ENCODE measurements at regions not wholly inside any gene's neighbourhood (a gene's known extent, or its start where the extent isn't known, plus 50 kb on each side); places are given as distances from the start of the nearest gene placed in this dataset.
A peak's percentile ranks its signal among the peaks of the same experiment; 100 is the strongest.
"Not testable (repeated sequence)": the region's sequence is repeated elsewhere in the genome, so short reads cannot be mapped to it uniquely, and the experiment has no call there.

DNA sequence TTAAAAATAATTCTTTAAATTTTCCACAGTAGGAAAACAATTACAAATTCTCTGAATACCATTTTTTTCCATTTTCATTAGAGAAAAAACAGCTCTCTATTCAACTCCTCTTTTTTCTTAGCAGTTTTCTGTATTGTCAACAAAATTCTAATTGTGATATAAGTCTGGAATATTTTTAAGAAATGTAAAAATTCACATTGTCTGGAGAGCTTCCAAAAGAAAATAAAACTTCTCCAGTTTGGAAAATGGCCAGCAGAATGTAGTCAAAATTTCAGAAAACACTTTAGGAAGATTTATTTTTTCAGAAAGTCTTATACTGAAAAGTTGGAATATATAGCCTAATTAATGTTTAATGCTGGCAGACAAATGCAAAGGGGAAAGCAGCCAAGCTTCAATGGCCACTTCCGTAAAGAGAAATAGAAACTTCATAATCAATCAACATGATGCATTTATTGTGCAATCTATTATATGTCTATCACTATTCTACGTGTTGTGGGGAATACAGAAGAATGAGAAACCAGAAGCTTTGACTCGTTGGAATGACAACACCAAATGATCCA, 733.2 kb upstream of the PKDCC start:
- DNase-seq (ENCODE audit: low spot score): no peak

DNA sequence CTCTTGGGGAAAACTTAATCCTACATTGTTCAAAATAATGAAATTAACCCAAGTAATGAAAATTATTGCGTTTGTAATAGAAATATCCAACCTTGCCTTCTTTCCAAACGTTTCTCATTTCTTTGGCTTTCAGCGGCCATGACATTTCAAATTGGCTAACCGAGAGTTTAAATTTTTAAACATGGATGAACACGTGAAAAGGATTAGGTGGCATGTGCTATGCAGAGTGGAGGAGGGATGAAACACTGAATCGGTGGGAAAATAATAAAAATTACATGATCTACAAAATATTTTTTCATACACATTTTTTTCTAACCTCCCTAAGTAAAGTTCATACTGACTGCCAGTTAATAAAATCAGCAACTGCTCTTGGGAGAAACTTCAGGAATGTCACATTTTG, 728.4 kb upstream of the PKDCC start:
- DNase-seq (ENCODE audit: low spot score): no peak

DNA sequence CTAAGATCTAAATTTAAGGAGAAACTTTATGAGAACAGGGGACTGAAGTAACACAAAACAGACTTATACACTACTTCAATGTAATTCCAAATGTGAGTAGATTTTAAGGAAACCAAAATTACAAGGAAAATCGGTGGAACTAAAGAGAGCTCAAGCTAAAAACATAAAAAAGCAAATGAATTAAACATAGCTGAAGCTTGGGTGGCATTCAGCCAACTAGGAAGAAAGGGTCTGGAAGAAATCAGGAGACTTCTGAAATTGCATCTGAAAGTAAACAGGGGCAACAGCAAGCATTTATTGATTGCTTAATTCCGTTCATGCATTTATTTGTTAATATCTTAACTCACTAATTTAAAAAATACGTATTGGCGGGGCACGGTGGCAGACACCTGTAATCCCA, 727.3 kb upstream of the PKDCC start:
- DNase-seq (ENCODE audit: low spot score): no peak

DNA sequence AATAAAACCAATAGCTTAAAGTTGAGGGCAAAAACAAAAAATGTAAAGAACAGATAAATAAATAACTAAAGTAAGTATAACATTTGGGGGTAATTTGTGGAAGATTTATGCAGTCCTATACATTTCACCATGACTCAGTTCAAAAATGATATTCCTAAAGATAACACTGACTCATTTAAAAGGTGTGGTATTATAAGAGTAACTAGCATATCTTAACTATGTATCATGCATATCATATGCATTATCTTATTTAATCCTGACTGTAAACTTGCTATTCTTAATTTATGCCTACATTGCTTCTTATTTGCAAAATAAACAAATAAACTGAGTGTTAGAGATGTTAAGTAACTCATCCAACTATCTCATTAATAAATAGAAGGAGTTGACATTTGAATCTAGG, 726.5 kb upstream of the PKDCC start:
- no peak for DNase-seq (ENCODE audit: low spot score)

DNA sequence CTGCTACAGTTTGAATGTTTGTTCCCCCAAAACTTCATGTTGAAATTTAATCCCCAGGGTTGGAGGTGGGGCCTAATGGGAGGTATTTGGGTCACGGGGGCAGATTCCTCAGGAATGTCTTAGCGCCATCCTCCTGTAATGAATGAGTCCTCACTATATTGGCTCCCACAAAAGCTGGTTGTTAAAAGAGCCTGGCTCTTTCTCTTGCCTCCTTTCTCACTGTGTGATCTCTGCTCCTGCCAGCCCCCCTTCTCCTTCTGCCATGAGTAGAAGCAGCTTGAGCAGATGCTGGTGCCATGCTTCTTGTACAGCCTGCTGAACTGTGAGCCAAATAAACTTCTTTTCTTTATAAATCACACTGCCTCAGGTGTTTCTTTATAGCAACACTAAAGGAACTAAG, 721.0 kb upstream of the PKDCC start:
- DNase-seq (ENCODE audit: low spot score): peak; percentile 29

DNA sequence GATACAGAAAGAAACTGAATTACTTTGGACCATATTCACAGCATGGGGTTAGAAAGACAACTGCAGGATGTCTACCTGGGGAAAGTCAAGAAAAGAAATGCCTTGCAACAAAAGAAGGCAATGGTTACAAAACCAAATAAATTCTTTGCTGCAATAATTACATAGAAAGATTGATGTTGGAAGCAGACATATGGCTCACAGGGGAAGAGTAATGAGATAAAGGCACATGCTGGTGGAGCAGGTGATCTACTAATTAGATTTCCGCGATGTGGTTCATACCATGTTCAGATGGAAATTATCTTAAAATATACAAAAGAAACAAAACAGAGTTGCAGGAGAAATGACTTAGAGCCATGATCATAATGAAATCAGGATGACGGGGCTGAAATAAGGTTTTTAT, 718.8 kb upstream of the PKDCC start:
- DNase-seq (ENCODE audit: low spot score): no peak

DNA sequence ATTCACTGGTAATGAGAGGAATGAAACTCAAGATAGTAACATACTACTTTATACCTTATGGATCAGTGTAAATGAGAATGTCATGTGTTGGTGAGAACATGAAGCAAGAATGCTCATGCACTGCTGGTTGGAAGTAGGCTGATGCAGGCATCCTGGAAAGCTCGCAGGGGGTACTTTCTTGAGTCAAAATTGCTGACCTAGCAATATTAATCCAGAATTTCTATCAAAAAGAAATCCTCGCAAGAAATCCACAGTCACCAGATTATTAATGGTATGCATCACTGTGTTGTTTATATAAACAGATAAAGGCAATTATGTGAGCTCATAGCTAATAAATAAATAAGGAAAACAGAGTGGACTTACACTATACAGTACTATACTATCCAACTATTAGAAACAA, 713.7 kb upstream of the PKDCC start:
- DNase-seq (ENCODE audit: low spot score): no peak

DNA sequence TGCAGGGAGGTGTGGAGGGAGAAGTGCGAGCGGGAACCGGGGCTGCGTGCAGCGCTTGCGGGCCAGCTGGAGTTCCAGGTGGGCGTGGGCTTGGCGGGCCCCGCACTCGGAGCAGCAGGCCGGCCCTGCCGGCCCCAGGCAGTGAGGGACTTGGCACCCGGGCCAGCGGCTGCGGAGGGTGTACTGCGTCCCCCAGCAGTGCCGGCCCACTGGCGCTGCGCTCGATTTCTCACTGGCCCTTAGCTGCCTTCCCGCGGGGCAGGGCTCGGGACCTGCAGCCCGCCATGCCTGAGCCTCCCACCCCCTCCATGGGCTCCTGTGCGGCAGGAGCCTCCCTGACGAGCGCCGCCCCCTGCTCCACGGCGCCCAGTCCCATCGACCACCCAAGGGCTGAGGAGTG, 712.2 kb upstream of the PKDCC start:
- DNase-seq (ENCODE audit: low spot score): not testable (repeated sequence)

DNA sequence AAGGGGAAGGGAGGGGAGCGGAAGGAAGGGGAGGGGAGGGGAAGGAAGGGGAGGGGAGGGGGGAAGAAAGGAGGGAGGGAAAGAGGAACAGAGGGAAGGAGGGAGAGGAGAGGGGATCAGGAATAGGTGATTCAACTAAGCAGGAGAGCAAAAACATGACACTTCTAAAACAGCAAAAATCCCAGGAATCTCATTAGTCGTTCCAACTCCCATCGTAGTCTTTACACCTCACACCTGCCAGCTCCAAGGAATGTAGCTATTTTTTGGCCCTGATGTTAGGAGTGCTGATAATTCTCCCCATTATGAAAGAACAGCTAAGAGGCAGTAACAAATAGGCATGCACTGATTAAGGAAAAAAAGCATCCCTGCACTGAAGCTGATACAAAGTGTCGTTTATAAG, 709.9 kb upstream of the PKDCC start:
- no peak for DNase-seq (ENCODE audit: low spot score)

DNA sequence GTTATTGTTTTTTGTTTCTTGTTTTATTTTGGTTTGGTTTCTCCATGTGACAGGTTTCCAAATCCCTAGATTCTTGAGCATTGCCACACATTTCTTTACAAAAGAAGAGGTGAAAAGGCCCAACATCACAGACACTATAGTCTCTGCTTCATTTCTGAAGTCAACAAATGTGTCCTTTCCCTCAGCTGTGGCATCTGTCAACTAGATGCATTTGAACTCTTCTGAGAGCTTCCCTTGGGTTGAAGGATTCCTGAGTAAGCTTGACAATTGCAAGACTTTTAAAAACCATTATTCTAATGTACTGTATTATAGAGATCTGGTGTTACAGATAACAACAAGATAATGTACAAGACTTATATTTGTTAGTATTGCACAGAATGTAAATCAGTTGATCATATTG, 703.3 kb upstream of the PKDCC start:
- no peak for DNase-seq (ENCODE audit: low spot score)

DNA sequence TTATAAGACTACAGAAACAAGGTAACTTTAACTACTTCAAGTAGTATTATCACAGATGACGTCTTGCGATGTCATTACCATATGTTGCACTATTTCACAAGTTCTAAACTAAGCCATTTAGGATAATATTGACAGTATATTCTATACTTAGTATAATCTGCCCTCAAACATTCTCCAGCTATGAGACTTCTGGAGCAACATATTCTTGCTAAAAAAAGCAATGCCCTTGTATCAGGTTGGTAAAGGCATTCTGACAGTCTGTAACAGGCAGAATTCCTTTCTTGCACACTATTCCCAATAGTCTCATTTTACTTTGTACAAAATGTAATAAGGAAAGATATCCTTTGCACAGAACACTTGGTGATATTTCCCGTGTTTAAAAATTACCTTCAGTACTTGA, 694.8 kb upstream of the PKDCC start:
- DNase-seq (ENCODE audit: low spot score): no peak

DNA sequence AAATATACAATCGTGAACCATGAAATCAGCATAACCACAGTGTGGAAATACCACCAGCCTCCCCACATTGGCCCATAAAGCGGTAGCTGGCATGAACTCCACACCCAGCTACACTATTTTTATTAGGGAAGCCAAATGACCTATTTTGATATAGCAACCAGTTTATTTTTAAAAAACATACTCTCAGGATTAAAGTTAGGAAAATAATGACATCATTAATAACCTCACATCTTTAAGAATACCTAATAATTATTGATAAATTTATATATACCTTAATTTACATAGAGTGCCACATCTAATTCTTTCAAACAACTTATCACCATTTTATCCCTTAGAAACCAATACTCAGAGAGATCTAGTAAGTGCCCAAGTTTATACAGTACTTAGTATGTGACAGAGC, 692.0 kb upstream of the PKDCC start:
- no peak for DNase-seq (ENCODE audit: low spot score)

DNA sequence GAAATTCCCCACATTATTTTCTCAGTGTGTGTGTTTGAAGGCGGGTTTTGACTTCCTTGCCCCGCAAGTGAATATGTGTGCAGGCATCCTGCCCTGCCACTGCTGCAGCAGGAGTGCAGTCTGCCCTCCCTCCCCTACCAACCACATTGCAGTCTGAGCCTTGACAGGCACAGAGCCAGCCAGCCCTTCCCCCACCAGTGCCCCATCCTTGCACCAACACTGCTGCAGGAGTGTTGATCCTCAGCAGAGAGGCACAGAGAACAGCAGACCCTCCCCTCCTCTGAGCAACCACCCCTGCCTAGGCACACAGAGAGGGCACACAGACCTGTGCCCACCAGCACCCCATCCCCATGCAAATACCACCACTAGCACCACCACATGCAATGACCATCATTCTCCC, 683.0 kb upstream of the PKDCC start:
- no peak for DNase-seq (ENCODE audit: low spot score)

DNA sequence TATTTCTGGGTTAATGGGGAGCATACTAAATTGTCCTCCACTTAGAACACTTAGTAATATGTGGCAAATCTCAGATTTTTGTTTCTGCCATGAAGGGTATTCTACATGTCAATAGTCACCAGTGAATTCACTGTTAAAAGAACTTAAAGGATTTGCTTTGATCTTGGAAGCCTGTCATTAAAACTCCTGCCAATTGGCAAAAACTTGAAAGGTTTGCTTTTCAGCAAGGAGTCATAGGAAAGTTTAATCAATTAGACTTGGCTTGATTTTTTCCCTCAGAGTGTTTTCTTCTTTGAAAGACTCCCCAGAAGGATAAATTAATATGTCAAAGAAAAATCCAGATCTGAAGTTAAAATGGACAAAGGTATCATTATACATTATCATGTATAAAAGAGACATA, 671.9 kb upstream of the PKDCC start:
- DNase-seq (ENCODE audit: low spot score): no peak

DNA sequence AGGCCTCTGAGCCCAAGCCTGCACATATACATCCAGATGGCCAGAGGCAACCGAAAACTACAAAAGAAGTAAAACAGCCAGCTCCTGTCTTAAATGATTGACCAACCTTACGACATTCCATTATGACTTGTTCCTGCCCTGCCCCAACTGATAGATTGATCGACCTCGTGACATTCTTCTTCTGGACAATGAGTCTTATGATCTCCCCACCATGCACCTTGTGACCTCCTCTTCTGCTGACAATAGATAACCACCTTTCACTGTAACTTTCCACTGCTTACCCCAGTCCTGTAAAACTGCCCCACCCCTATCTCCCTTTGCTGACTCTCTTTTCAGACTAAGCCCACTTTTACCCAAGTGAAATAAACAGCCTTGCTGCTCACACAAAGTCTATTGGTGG, 670.0 kb upstream of the PKDCC start:
- DNase-seq (ENCODE audit: low spot score): no peak

DNA sequence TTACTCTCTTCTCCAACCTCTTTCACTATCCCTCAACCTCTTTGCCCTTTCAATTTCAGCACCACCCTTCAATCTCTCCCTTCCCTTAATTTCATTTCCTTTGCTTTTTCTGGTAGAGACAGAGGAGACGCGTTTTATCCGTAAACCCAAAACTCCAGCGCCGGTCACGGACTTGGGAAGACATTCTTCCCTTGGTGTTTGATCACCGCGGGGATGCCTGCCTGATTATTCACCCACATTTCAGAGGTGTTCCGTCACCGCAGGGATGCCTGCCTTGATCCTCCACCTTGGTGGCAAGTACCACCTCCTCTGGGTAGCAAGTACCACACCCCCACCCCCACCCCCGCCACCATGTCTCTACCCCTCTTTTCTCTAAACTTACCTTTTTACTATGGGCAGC, 669.4 kb upstream of the PKDCC start:
- DNase-seq (ENCODE audit: low spot score): no peak

DNA sequence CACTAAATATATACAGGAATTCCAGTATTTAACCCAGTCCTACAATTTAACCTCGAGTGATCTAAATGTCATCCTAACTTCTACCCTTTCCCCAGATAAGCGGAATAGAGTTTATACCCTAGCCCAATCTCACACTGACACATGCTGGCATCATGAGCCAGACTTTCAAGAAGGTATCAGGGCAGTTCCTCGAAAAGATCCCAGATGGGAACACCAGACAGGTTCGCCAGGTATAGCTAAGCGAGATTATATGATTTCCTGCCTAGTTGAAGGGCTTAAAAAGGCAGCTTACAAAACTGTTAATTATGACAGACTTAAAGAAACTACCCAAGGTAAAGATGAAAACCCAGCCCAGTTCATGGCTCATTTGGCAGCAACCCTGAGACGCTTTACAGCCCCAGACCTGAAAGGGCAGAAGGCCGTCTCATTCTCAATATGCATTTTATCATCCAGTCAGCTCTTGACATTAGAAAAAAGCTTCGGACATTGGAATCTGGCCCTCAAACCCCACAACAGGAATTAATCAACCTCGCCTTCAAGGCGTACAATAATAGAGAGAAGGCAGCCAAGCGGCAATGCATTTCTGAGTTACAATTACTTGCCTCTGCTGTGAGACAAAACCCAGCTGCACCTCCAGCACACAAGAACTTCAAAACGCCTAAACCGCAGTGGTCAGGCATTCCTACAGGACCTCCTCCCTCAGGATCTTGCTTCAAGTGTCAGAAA, 668.2 kb upstream of the PKDCC start:
- no peak for DNase-seq (ENCODE audit: low spot score)

DNA sequence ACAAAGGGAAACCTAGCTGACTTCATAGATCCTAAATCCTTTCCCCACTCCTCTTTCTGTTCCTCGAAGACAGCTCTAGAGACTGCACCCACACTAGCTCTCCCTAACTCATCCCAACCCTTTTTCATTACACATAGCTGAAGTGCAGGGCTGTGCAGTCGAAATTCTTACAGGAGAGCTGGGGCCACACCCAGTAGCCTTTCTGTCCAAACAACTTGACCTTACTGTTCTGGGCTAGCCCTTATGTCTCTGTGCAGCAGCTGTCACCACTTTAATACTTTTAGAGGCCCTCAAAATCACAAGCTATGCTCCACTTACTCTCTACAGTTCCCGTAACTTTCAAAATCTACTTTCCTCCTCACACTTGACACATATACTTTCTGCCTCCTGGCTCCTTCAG, 666.1 kb upstream of the PKDCC start:
- no peak for DNase-seq (ENCODE audit: low spot score)

DNA sequence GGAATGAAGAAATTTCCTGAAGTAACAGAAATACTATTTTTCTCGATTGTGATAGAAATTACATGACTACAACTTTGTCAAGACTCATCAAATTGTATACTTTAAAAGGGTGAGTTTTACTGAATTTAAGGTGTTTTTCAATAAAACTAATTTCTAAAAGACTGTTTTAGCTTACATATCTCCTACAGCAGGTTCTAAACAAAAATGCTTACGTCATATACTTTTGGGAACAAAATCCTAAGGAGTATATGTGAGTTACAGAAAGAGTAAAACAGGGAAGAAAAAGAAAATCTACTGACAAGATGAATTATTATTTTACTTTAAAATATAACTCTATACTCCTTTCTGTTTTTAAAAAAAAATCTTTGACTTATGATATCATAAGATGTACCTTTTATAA, 660.3 kb upstream of the PKDCC start:
- DNase-seq (ENCODE audit: low spot score): no peak

DNA sequence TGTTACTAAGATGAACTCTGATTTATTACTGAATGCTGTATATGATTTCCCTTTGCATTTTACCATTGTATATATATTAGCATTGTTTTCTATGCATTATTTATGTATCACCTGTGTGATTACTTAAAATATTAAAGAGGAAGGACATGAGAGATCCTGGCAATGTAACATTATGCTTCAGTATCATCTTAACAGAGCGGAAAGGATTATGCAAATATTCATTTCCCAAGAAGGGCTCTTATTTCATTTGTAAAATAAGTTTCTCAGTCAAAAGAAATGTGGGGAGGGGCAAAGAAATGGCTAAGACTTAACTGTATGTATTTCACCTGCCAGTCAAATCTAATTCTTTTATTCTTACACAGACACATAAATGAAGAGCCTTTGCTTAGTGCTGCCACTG, 654.2 kb upstream of the PKDCC start:
- no peak for DNase-seq (ENCODE audit: low spot score)

DNA sequence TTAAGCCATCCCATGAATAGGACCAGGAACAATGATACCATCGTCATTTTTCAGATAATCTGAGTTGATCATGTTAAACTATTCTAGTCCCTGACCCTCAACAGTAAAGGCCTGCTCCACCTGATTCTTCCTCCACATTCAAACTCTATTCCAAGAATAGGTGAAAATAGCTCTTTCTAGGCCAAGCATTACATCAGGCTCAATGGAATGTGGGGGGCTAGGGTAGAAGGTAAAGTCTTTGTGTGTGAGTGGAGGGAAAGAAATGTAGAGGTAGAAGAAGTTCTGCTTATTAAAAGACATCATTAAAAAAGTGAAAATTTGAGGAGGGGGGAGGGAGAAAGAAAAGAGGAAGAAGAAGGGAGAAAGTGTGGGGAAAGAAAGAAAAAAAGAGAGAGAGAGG, 653.3 kb upstream of the PKDCC start:
- no peak for DNase-seq (ENCODE audit: low spot score)

DNA sequence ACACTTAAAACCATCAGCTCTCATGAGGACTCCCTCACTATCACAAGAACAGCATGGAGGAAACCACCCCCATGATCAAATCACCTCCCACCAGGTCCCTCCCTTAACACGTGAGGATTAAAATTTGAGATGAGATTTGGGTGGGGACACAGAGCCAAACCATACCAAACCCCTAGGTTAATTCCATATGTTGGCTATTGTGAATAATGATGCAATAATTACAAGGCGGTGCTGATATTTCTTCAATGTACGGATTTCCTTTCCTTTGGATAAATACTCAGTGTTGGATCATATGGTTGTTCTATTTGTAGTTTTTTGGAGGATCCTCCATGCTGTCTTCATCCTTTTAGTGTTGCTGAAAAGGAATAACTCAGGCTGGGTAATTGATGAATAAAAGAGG, 652.1 kb upstream of the PKDCC start:
- DNase-seq (ENCODE audit: low spot score): no peak

DNA sequence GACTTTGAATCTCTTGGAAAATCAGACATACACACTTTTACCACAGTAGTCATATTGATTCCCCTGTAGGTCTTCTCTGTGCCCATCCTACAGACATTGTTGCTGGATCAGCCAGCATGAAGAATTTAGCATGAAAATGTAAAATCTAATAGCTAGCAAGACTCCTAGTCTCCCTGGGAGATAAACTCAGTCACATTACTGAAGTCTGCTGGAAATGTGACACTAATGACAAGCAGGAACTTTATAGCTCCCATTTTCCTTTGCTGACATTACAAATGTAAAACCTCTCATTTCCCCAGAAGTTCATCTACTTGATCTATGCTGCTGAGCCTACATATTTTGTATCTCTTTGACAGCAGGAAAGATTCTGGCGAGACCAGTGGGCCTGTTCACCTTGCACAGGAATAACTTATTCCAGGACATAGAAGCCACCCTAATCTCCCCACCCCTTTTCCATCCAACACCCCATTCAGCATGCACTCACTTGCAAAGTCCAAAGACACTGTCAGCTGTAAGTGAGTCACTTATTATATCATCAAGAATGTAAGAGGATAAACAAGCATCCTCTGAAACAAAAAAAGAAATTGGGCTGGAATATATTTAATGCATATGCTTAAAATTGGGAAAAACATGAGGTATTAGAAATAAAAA, 648.3 kb upstream of the PKDCC start:
- DNase-seq (ENCODE audit: low spot score): no peak

DNA sequence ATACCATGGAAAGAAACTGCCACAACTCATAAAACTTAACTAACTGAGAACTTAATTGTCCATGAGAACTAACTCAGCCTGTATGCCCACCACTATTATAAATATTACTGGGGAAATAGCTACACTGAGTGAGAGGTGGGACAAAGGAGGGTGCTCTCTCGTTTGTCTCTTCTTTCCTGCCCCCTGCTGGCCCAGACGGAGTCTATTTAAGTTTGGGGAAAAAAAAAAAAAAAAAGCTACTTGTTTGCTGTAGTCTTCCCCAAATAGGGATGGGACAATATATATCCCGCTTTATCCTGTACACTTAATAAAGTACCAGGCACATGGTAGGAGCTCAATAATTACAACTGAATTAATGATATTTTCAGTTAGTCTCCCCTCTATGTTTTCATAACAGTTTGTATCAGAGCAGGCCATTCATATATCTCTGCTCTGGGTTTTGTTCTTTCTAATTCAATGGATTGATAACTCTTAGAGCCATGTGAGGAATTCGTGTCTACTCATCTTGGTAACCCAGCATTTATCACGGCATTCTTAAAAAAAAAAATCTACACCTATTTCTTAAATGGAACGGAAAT, 647.6 kb upstream of the PKDCC start:
- DNase-seq (ENCODE audit: low spot score): peak; percentile 54
